COR-L47 (cell line): ENCODE measurements at regions not wholly inside any gene's neighbourhood (a gene's known extent, or its start where the extent isn't known, plus 50 kb on each side); places are given as distances from the start of the nearest gene placed in this dataset.
"Not testable (repeated sequence)": the region's sequence is repeated elsewhere in the genome, so short reads cannot be mapped to it uniquely, and the experiment has no call there.

Experiments used
- DNase-seq: peaks from one replicate; lab custom pipeline; 2025; lab: John Stamatoyannopoulos, UW

DNA sequence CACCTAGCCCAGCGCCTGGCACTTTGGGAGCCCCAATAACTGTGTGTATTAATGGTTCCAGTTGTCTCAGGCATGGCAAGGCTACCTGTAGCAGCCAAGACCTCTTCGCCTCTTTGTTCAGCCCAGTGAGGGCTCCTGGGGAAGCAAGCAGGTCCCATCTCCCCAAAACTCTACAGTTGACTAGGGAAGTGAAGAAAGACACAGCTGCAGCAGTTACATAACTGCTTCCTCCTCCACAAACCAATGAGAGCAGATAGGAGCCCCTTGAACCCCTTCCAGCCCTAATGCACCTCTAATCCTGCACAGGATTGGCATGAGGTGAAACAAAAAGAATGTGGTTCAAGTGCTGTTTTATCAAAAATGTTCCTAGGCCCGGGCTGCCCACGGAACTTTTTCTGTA is 100.5 kb downstream of the SYF2 start:
- no peak for DNase-seq

DNA sequence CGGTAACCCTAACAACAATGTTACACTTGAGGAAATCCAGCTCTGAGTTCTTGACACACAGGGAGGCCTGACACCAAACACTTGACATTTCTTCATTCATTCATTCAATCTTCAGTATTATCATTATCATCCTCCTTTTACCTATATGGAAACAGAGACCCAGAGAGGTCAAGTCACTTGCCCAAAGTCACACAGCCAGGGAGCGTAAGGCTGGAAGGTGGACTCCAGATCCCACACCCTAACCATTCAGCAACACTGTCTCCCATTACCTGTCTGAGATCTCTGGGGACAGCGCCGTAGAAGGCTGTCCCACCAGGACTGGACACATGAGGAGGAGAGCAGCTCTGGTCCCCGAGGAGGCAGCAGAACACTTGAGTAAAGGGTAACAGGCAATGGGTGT is 101.4 kb downstream of the SYF2 start:
- no peak for DNase-seq

DNA sequence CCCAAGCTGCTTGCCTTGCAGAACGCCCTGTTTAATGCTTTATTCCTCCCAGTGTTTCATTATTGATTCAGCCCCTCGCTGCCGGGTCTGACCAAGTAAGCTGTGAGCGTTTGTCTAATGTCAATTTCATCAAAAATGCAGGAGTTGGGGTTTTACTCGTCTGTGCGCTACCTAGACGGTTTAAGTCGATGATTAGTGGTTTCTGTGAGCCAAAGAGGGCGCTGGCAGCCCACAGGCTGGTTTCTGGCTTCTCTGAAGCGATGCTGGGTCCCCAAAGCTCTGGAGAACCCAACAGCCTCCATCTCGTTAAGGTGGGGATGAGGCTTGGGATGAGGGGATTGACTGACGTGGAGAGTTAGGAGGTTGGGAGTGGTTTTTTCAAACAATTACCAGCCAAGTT is 102.9 kb downstream of the SYF2 start:
- no peak for DNase-seq

DNA sequence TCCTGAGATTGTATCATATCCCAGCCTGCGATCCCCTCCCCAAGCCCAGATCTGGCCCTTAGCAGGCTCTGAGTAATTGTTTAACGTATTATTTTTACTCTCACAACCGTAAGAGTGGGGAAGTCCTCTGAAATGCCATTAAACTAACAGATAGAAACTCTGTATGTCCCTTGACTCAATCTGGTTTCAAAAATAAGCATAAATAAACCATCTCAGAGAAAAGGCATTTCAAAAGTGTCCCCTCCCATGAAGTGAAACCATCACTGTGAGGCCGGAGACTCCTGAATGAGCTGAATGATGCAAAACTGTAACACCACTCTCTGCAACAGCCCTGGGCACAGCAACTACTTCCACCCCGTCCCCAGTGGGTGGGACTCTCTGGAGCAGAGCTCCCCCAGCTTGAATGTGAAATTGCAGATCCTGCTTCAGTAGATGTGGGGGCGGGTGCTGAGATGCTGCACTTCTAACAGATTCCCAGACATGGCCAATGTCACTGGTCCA is 104.1 kb downstream of the SYF2 start:
- DNase-seq, result no peak

DNA sequence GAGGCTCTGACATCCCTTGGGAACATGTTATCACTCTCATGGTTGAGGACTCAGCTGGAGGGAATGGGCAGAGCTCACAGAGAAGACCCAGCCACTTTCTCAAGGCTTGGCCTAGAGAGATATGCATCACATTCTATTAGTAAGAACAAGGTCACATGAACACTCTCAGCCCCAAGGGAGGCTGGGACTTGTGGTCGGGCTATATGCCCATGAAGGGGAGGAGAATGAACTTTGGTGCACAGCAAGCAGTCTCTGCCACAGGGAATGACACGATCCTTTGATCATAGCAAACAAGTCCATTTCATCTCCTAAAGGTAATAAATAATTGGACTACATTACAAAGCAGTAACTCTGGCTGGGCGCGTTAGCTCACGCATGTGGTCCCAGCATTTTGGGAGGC is 105.7 kb downstream of the SYF2 start:
- no peak for DNase-seq

DNA sequence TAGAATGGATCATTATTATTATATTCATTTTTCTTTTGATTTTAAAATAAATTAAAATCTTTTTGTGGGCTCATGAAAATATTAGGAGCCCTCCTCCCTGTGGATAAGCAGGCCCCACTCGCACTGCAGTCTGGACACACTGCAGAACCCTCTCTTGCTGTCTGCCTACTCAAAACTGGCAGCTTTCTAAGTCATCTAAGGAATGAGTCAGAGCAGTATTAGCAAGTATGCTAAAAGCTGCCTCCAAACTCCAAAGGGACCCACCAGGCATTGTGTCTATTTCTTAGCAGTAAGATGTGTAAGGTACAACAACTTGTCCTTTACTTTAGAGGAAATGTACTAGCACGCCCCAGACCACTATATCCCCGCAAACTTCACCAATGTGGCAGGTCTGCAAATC is 108.8 kb downstream of the SYF2 start:
- no peak for DNase-seq

DNA sequence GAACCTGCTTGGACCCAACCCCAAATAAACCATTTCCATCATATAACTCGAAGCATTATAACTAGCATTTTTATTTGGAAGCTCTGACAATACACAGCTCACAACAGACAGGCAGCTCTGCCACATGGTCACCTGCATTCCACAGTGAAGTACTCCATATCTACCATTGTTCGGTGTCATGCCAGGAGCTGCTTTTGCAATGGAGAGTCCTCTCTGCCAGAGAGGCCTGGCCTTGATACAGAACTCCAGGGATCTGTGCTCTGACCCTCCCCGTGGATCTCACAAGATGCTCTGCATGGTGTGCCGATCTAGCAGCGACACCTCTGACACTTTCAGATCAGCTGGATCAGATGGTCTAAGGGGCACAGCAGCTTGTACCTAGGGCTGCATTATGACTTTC is 109.6 kb downstream of the SYF2 start:
- no peak for DNase-seq

DNA sequence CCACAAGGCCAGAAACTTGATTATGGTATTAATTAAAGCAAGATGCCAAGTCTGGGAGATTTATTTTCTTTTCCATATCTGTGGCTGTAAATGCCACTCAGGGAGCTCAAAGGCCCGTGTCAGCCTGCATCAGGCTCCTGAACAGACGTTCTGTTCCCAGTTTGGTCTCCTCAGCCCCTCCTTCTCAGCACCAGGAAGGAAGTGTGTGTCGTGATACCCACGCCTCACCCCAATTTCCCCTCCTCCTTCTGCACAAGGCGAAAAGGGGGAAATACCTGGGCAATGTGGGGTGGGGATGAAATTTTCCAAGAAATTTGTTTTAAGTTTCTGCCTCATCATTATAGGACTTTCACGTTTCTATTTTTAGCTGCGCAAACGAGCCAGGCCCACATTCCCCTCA is 112.0 kb downstream of the SYF2 start:
- DNase-seq, result no peak

DNA sequence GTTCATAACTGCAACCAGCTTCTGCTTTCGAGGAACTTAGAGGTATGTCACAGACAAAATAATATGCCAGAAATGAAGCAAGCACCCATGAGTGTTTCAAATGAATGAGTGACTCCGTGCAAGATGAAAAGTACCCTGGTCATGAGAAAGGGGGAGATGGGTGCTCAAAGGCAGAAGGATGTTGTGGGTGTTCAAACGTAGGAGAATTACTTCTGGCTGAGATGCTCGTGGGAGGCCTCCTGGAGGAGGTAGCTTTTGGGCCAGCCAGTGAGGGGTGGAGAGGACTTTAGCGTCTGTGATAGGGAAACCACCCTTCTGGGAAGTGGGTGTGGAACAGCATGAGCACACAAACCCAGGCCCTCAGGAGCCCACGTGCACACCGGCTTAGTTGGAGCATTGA is 113.8 kb downstream of the SYF2 start:
- no peak for DNase-seq

DNA sequence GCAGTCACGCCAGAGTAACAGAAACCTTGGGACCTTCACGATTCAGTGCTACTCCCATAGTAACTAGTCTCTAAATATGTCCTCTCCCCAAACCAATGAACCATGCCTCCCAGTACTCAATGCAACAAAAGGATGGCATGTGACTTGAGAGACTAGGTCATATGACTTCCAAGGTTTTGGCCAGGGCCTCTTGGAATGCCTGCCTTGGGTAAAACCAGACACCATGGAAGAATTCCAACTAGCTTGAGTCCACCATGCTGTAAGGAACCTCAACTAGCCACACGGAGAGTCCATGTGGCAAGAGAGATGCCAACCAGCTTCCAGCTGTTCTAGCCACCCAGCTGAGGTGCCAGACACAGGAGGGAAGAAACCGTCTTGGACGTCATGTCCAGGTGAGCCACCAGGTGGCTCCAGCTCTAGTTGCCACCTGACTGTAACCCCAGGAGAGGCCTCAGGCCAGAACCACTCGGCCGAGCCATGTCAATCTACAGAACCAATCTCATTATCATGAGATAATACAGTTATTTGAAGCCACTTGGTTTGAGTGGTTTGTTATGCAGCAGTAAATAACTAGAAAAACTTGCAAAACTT is 115.0 kb downstream of the SYF2 start:
- peak; percentile 9 for DNase-seq

DNA sequence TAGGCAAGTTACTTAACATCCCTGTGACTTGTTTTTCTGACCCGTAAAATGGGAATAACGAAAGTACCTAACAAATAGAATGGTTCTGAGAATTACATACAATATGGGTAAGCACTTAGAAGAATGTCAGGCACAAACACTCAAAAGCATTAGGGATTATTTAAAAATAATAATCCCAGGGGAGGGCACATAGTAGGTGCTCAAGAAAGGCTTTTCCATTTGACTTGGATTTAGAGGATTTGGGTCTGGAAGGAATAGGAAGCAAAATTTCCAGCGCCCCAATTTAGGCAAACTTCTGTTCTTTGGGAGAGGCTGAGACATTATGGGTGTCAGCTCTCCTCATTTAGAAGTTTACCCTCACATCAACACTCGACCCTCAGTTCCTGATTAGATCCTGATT is 115.5 kb downstream of the SYF2 start:
- no peak for DNase-seq

DNA sequence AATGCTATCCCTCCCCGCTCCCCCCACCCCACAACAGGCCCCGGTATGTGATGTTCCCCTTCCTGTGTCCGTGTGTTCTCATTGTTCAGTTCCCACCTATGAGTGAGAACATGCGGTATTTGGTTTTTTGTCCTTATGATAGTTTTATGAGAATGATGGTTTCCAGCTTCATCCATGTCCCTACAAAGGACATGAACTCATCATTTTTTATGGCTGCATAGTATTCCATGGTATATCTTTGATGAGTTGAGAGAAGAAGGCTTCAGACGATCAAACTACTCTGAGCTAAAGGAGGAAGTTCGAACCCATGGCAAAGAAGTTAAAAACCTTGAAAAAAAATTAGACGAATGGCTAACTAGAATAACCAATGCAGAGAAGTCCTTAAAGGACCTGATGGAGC is 116.2 kb downstream of the SYF2 start:
- not testable (repeated sequence) for DNase-seq

DNA sequence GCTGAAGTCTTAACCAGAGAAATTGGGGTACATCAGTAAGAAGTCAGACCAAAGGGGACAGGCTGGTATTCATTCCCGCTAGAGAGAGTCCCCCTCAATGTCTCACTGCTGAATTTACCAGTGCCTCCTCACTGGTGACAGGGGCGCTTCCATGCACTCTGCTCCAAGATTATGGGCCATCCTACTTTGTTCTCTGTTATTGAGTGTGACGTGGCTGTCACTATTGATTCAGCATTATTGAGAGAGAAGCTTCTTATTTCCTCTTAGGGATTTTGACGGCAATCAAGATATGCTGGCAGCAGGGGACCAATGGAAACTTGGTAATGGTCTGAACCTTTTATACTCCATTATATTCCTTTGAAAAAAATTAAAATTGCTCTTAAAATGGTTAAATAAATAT is 118.6 kb downstream of the SYF2 start:
- no peak for DNase-seq

DNA sequence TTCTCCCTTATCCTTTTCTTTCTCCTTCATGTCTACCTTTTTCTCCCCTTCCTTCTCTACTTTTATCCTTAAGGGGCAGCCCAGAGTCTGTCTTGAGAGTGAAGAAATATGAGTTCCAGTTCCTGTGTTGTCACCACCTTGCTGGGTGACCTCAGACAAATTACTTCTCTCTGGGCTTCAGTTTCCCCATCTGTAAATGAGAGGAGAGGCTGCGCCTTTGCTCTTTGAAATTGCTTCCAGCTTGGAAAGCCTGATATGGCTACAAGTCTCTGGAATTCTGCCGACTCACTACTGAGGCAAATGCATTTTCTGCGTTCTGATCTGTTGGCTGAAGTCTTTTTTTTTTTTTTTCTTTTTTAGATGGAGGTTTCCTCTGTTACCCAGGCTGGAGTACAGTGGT is 119.2 kb downstream of the SYF2 start:
- no peak for DNase-seq

DNA sequence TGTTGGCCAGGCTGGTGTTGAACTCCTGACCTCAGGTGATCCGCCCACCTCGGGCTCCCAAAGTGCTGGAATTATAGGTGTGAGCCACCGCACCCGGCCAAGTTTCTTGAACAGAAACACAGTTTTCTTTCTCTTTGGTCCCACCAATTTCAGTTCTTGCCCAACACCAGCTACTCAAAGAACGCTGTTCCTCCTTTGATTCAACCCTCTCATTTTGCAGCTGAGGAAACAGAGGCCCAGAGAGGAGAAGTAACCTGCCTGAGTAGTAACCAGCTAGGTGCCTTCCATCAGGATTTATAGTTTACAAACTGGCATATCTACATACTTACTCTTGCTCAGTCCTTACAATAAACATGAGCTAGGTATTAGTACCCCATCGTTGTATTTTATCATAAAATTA is 119.9 kb downstream of the SYF2 start:
- DNase-seq, result no peak

DNA sequence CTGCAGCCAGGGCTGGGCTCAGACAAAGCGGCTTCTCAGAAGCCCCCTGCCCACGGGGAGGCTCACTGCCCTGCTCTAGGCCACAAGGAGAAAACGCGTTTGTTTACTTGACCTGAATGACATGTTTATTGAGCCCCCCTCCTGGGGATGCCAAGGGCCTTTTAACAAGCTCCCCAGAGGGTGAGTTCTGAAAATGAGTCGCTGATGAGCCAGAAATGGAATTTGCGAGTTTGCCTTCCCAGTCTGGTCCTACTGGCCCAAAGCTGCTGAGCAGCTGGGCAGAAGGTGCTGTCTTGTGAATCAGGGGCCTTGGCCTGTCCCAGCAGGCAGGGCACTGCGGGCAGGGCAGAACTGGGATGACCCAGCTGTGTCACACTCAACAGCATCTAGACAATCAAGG is 120.6 kb downstream of the SYF2 start:
- no peak for DNase-seq

DNA sequence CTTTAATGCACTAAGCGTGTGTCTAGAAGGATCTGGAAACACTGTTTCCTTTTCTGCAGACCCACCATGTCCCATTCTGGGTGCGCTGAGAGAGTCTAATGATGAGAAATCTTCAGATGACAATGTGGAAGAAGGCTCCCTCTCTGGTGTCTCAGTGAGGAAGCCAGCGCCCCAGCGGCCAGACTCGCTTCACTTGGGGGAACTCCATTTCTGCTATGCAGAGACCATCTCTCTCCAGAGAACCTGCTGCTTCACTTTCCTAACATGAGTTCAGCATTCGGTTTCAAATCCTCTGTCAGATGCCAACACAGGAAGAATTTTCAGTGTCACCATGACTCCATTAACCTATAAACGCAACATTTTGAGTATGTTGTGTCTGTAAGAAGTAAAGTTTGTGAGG is 121.8 kb downstream of the SYF2 start:
- no peak for DNase-seq

DNA sequence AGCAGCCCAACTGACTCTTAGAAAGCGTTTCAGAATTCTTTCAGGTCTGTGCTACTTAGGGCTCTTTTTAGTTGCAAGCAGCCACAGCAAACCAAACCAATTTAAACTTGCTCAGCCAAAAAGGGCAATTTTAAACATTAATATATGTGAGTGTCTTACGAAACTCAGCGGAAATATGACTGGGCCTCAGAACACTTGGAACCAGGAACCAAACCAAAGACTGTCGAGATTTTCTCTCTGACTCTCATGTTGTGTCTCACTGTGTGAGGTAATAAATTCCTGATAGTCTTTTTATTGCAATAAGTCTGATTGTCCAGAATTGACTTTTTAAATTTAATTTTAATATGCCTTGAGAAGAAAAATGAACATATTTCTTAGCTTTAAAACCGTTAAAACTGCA is 122.3 kb downstream of the SYF2 start:
- no peak for DNase-seq

DNA sequence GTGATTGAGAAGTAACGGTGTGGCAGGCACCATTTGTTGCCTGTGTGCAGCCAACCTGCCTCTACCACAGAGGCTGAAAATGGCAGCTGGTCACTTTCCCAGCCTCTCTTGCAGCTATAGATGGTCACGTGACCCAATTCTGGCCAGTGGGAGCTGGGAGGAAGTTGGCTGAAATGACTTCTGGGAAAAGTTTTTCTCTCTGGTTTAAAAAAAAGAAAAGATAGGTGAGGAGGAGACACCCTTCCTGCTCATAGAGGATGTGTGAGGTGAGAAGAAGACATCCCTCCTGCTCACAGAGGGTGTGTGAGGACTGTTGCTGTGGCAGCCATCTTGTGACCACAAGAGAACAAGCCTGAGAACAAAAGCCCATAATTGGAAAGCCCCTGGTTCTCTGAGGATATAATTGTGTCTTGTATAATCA is 122.8 kb downstream of the SYF2 start:
- DNase-seq, result no peak

DNA sequence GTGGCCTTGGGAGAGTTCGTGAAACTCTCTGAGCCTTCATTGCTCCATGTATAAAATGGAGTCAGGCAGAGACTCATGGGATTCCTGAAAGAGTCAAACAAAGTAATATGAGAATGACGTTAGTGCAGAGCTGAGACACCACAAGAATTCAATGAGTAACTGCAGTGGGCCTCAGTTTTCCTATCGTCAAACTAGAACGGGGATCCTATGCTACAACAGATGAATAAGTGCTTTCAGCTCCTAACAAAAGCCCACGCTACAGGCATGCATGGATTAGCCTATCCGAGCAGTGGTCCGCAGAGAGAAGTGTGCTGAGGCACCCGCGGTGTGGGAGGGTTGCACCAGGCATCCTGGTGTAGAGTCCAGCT is 124.7 kb downstream of the SYF2 start:
- DNase-seq, result no peak

DNA sequence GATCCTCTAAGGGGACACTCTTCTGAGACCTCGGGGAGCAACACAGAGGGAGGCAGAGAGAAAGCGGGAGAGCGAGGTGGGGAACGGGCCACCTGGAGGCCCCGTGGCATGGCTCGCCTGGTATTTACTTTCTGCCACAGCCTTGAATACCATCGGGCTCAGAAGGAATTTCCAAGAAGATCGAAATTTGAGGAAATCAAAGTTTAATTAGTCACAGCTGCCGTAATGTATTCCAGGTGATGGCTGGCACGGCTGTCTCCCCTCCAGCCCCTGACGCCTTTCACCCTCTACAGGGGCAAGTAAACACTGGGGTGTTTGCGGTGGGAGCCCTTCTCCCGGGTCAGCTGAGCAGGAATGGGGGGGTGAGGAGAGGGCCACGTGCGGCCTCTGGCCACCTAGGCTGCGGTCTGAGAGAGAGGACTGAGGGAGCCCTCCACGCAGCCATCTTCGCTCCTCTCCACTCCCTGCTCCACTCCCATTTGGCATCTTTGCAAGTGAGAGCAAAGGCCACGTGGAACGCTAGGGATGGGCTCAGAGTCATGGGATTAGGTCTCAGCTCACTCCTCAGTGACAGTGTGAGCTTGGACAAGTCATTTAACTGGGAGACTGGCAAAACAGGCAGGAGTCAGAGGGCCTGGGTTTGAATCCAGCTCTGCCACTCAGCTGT is 125.2 kb downstream of the SYF2 start:
- no peak for DNase-seq

DNA sequence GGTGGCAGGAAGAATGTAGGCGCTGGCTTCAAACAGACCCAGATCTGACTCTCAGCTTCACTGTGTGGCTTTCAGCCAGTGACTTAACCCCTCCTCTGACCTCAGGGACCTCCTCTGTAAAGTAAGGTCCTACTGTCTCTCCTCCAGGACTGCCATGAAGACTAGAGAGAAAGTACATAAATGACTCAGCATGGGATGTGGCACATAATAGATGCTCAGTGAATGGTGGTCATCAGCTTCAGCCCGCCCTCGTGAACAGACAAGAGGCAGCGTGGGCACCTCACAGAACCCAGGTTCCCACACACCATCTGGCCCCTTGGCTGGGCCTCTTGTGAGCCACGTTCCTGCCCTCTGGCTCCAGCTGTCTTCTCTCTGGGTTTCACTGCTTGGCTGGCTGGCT is 126.0 kb downstream of the SYF2 start:
- no peak for DNase-seq

DNA sequence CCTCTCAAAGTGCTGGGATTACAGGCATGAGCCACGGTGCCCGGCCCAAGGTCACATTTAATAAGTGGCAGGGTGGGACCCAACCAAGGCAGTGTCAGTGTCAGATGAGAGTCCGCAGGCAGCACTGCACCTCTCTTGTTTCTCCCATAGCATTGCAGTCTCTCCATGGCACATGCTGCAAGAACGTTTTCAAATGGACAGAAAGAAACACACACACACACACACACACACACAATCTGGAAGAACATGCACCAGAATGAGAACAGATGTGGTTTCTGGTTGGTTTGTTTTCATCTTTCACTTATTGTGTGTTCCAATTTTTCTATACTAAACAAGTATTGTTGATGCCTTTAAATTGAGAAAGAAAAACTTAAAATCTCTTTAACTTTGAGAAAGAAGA is 126.5 kb downstream of the SYF2 start:
- no peak for DNase-seq

DNA sequence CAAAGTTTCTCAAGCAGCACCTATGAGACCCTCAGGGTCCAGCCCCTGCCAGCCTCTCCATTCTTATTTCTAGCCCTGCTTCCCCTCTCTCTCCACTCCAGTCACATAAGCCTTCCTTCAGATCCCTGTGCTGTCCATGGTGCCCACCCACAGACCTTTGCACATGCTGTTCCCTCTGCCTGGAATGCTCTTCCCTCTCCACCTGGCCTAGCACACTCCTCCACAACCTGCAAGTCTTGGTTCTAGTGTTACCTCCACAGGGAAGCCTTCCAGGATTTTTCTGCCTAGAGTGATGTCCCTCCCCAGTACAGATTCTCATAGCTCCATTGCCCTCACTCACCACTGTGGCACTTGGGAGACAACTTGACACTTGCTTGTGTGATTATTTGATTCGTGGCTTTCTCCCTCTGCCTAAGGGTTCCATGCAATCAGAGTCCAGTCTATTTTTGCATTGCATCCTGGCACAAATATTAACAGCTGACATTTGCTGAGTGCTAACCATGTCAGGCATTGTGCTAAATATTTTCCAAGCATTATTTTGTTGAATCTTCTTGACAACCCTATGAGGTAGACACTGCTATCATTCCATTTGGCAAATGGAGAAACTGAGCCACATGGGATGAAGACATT is 127.3 kb downstream of the SYF2 start:
- DNase-seq, result no peak
